ENCODE measurements at regions not wholly inside any gene's neighbourhood (a gene's known extent, or its start where the extent isn't known, plus 50 kb on each side); places are given as distances from the start of the nearest gene placed in this dataset.

DNA sequence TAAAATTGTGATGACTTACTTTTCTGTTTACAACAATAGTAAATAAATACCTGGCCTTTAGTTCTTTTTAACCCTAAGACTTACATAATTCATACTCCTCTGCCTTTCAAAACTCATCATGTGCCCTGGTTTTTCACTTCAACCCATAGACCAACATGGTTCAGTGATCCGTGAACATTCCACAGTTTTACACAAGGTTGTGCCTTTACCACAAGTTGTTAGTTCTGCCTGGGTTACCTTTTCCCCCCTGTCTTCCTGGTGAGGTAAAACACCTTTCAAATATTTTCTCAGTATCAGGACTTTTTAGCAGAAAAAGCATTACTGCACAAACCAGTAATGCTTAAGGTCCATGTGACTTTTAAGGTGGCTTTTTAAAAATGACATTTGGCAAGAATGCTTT is 1466.4 kb downstream of the PLA2G4A start:
- Histone ChIP-seq H3K27me3 (ENCODE audit: insufficient read depth, low read depth, low read length) (no peaks in the 10 kb centered on the region), H3K79me2 (replicated peaks; ENCODE audit: insufficient read depth, low read length) (no peaks in the 10 kb centered on the region), H3F3A (ENCODE audit: insufficient read depth, low read length, poor library complexity, severe bottlenecking) (no peaks in the 10 kb centered on the region), H3K27ac (ENCODE audit: low read length) (no peak overlapping the region), H3K4me2 (ENCODE audit: low read length) (no peak overlapping the region), H2AFZ (ENCODE audit: low read depth, low read length) (no peak overlapping the region), H3K36me3 (ENCODE audit: insufficient read depth, low read length) (no peaks in the 10 kb centered on the region), H3K4me3 (ENCODE audit: low read length) (no peak overlapping the region), H3K9me3 (ENCODE audit: low read length) (no peaks in the 10 kb centered on the region), H3K9ac (ENCODE audit: low read length) (no peak overlapping the region), H4K20me1 (ENCODE audit: insufficient read depth) (no peaks in the 10 kb centered on the region), H3K9me2 (ENCODE audit: insufficient read depth, low read length) (no peaks in the 10 kb centered on the region)
- TF ChIP-seq POLR2AphosphoS5 (IDR thresholded peaks at IDR 0.05) (no peak), RAD21 (conservative IDR thresholded peaks at IDR 0.05) (no peak), TAF1 (IDR thresholded peaks at IDR 0.05; ENCODE audit: low read depth) (no peak), CTCF (IDR thresholded peaks at IDR 0.05; ENCODE audit: poor library complexity, severe bottlenecking) (no peak), SMC3 (conservative IDR thresholded peaks at IDR 0.05; ENCODE audit: poor library complexity) (no peak), EP300 (conservative IDR thresholded peaks at IDR 0.05; ENCODE audit: poor library complexity, severe bottlenecking) (no peak), EZH2 (IDR thresholded peaks at IDR 0.05; ENCODE audit: borderline replicate concordance, insufficient read depth, low read length, poor library complexity, severe bottlenecking) (no peak), MXI1 (conservative IDR thresholded peaks at IDR 0.05; ENCODE audit: poor library complexity, severe bottlenecking) (no peak), REST (IDR thresholded peaks at IDR 0.05; ENCODE audit: borderline replicate concordance) (no peak)

- no peak overlapping the region for H3K27ac ChIP-seq (ENCODE audit: low read length)
- no peaks in the 10 kb centered on the region for H3K9me3 ChIP-seq (ENCODE audit: low read length)
- no peak overlapping the region for H3K4me3 ChIP-seq (ENCODE audit: low read length)
- no peaks in the 10 kb centered on the region for H3K79me2 ChIP-seq (replicated peaks; ENCODE audit: insufficient read depth, low read length)
- no peaks in the 10 kb centered on the region for H3K27me3 ChIP-seq (ENCODE audit: insufficient read depth, low read depth, low read length)
- H3K9ac ChIP-seq (ENCODE audit: low read length), result no peak overlapping the region
- H3K36me3 ChIP-seq (ENCODE audit: insufficient read depth, low read length), result no peaks in the 10 kb centered on the region
- TF ChIP-seq CTCF (IDR thresholded peaks at IDR 0.05; ENCODE audit: poor library complexity, severe bottlenecking) (no peak), MXI1 (conservative IDR thresholded peaks at IDR 0.05; ENCODE audit: poor library complexity, severe bottlenecking) (no peak), EP300 (conservative IDR thresholded peaks at IDR 0.05; ENCODE audit: poor library complexity, severe bottlenecking) (no peak), REST (IDR thresholded peaks at IDR 0.05; ENCODE audit: borderline replicate concordance) (no peak), EZH2 (IDR thresholded peaks at IDR 0.05; ENCODE audit: borderline replicate concordance, insufficient read depth, low read length, poor library complexity, severe bottlenecking) (no peak), TAF1 (IDR thresholded peaks at IDR 0.05; ENCODE audit: low read depth) (no peak), RAD21 (conservative IDR thresholded peaks at IDR 0.05) (no peak), SMC3 (conservative IDR thresholded peaks at IDR 0.05; ENCODE audit: poor library complexity) (no peak), POLR2AphosphoS5 (IDR thresholded peaks at IDR 0.05) (no peak)
- no peaks in the 10 kb centered on the region for H3K9me2 ChIP-seq (ENCODE audit: insufficient read depth, low read length)
- H3K4me2 ChIP-seq (ENCODE audit: low read length), result no peak overlapping the region
- no peak overlapping the region for H2AFZ ChIP-seq (ENCODE audit: low read depth, low read length)
- H3F3A ChIP-seq (ENCODE audit: insufficient read depth, low read length, poor library complexity, severe bottlenecking), result no peaks in the 10 kb centered on the region
- H4K20me1 ChIP-seq (ENCODE audit: insufficient read depth), result no peaks in the 10 kb centered on the region
These were observed 1474.0 kb downstream of the PLA2G4A start for GRCh38 chr1:188302746-188303145.
